ENCODE measurements at regions not wholly inside any gene's neighbourhood (a gene's known extent, or its start where the extent isn't known, plus 50 kb on each side); places are given as distances from the start of the nearest gene placed in this dataset.
"Not testable (repeated sequence)": the region's sequence is repeated elsewhere in the genome, so short reads cannot be mapped to it uniquely, and the experiment has no call there.

- H3K27ac Mint-ChIP-seq, result no peak overlapping the region
- peak; percentile 23 for ATAC-seq
- H3K27me3 Mint-ChIP-seq, result peaks cover 17% of the 10 kb centered on the region
- DNase-seq, result no peak
- no peaks in the 10 kb centered on the region for H3K4me1 Mint-ChIP-seq
- H3K9me3 Mint-ChIP-seq, result no peaks in the 10 kb centered on the region
- no peak overlapping the region for H3K4me3 Mint-ChIP-seq
Measured at GRCh38 chr5:36462295-36463021, 143.9 kb upstream of the SLC1A3 start.

GRCh38 chr5:36475942-36476341 lies 130.5 kb upstream of the SLC1A3 start:
- H3K27me3 Mint-ChIP-seq, H3K4me3 Mint-ChIP-seq, H3K27ac Mint-ChIP-seq, H3K4me1 Mint-ChIP-seq, ATAC-seq, DNase-seq, H3K9me3 Mint-ChIP-seq: not testable (repeated sequence)

- peaks cover 0 to 7% of the 10 kb centered on the region in 2 donors for H3K9me3 Mint-ChIP-seq
- DNase-seq, result no peak
- H3K4me1 Mint-ChIP-seq, result no peaks in the 10 kb centered on the region
- no peak overlapping the region for H3K27ac Mint-ChIP-seq
- H3K27me3 Mint-ChIP-seq, result no peaks in the 10 kb centered on the region
- ATAC-seq, result no peak
- H3K4me3 Mint-ChIP-seq, result no peak overlapping the region
Measured at GRCh38 chr5:36478646-36479317, 127.6 kb upstream of the SLC1A3 start.

GRCh38 chr5:36481454-36482120 lies 124.8 kb upstream of the SLC1A3 start:
- Mint-ChIP-seq H3K27me3 (no peaks in the 10 kb centered on the region), H3K4me1 (no peaks in the 10 kb centered on the region), H3K4me3 (no peak overlapping the region), H3K9me3 (no peaks in the 10 kb centered on the region), H3K27ac (no peak overlapping the region)
- ATAC-seq, result no peak
- DNase-seq, result no peak

GRCh38 chr5:36482812-36483211 lies 123.6 kb upstream of the SLC1A3 start:
- no peak for ATAC-seq

GRCh38 chr5:36489505-36489904 lies 116.9 kb upstream of the SLC1A3 start:
- H3K9me3 Mint-ChIP-seq, result no peaks in the 10 kb centered on the region
- H3K4me3 Mint-ChIP-seq, result no peak overlapping the region
- H3K27ac Mint-ChIP-seq, result no peak overlapping the region

More at GRCh38 chr5:36482812-36483211, 123.6 kb upstream of the SLC1A3 start:
- no peak for DNase-seq
- Mint-ChIP-seq H3K27me3 (no peaks in the 10 kb centered on the region), H3K9me3 (no peaks in the 10 kb centered on the region), H3K27ac (no peak overlapping the region), H3K4me1 (no peaks in the 10 kb centered on the region), H3K4me3 (no peak overlapping the region)

GRCh38 chr5:36491856-36492255 lies 114.5 kb upstream of the SLC1A3 start:
- Mint-ChIP-seq H3K4me1 (no peaks in the 10 kb centered on the region), H3K9me3 (no peaks in the 10 kb centered on the region), H3K4me3 (no peak overlapping the region), H3K27me3 (peaks cover 16% of the 10 kb centered on the region), H3K27ac (no peak overlapping the region)
- DNase-seq (no peak), ATAC-seq (no peak)

More at GRCh38 chr5:36489505-36489904, 116.9 kb upstream of the SLC1A3 start:
- no peaks in the 10 kb centered on the region for H3K4me1 Mint-ChIP-seq
- ATAC-seq (no peak), DNase-seq (no peak)
- no peaks in the 10 kb centered on the region for H3K27me3 Mint-ChIP-seq

- H3K27ac Mint-ChIP-seq, result peak overlapping the region in 1 of 2 donors; percentile 37
- peaks cover 22% of the 10 kb centered on the region for H3K27me3 Mint-ChIP-seq
- H3K4me1 Mint-ChIP-seq, result no peaks in the 10 kb centered on the region
- no peak overlapping the region for H3K4me3 Mint-ChIP-seq
- DNase-seq, result no peak
- H3K9me3 Mint-ChIP-seq, result no peaks in the 10 kb centered on the region
- peak; percentile 31 for ATAC-seq
Measured at GRCh38 chr5:36492984-36493654, 113.3 kb upstream of the SLC1A3 start.

- no peak overlapping the region for H3K27ac Mint-ChIP-seq
- H3K9me3 Mint-ChIP-seq, result no peaks in the 10 kb centered on the region
Measured at GRCh38 chr5:36494028-36494427, 112.4 kb upstream of the SLC1A3 start.

GRCh38 chr5:36494841-36495601 lies 111.4 kb upstream of the SLC1A3 start:
- no peak for DNase-seq
- no peak for ATAC-seq
- no peak overlapping the region for H3K4me3 Mint-ChIP-seq
- H3K27me3 Mint-ChIP-seq, result peaks cover 35% of the 10 kb centered on the region
- H3K4me1 Mint-ChIP-seq, result no peaks in the 10 kb centered on the region
- H3K27ac Mint-ChIP-seq, result no peak overlapping the region
- H3K9me3 Mint-ChIP-seq, result no peaks in the 10 kb centered on the region

More at GRCh38 chr5:36494028-36494427, 112.4 kb upstream of the SLC1A3 start:
- no peak for ATAC-seq
- Mint-ChIP-seq H3K27me3 (peaks cover 31% of the 10 kb centered on the region), H3K4me1 (no peaks in the 10 kb centered on the region), H3K4me3 (no peak overlapping the region)
- DNase-seq, result no peak

- peaks cover 35% of the 10 kb centered on the region for H3K27me3 Mint-ChIP-seq
- no peaks in the 10 kb centered on the region for H3K9me3 Mint-ChIP-seq
- DNase-seq (no peak), ATAC-seq (no peak)
- no peaks in the 10 kb centered on the region for H3K4me1 Mint-ChIP-seq
- no peak overlapping the region for H3K4me3 Mint-ChIP-seq
- H3K27ac Mint-ChIP-seq, result no peak overlapping the region
Measured at GRCh38 chr5:36495611-36496010, 110.8 kb upstream of the SLC1A3 start.

GRCh38 chr5:36496471-36496870 lies 109.9 kb upstream of the SLC1A3 start:
- no peaks in the 10 kb centered on the region for H3K9me3 Mint-ChIP-seq
- peaks cover 35% of the 10 kb centered on the region for H3K27me3 Mint-ChIP-seq
- no peak overlapping the region for H3K4me3 Mint-ChIP-seq

GRCh38 chr5:36502608-36503007 lies 103.8 kb upstream of the SLC1A3 start:
- Mint-ChIP-seq H3K4me1 (no peaks in the 10 kb centered on the region), H3K27ac (no peak overlapping the region), H3K4me3 (no peak overlapping the region), H3K9me3 (no peaks in the 10 kb centered on the region), H3K27me3 (peaks cover 14% of the 10 kb centered on the region)
- no peak for ATAC-seq
- no peak for DNase-seq

More at GRCh38 chr5:36496471-36496870, 109.9 kb upstream of the SLC1A3 start:
- DNase-seq (no peak), ATAC-seq (no peak)
- H3K4me1 Mint-ChIP-seq, result no peaks in the 10 kb centered on the region
- no peak overlapping the region for H3K27ac Mint-ChIP-seq

- Mint-ChIP-seq H3K4me1 (no peaks in the 10 kb centered on the region), H3K4me3 (no peak overlapping the region), H3K27me3 (peaks cover 3% of the 10 kb centered on the region), H3K27ac (peak overlapping the region in 1 of 2 donors; percentile 43), H3K9me3 (no peaks in the 10 kb centered on the region)
- no peak for ATAC-seq
- DNase-seq, result no peak
Measured at GRCh38 chr5:36505021-36505420, 101.4 kb upstream of the SLC1A3 start.

Data from stimulated activated naive CD8-positive, alpha-beta T cell treated with anti-CD3 and anti-CD28 coated beads, Interleukin-15, amount 100 ng/mL, for 72 hours (primary cell).